ENCODE measurements at regions not wholly inside any gene's neighbourhood (a gene's known extent, or its start where the extent isn't known, plus 50 kb on each side); places are given as distances from the start of the nearest gene placed in this dataset.

DNA sequence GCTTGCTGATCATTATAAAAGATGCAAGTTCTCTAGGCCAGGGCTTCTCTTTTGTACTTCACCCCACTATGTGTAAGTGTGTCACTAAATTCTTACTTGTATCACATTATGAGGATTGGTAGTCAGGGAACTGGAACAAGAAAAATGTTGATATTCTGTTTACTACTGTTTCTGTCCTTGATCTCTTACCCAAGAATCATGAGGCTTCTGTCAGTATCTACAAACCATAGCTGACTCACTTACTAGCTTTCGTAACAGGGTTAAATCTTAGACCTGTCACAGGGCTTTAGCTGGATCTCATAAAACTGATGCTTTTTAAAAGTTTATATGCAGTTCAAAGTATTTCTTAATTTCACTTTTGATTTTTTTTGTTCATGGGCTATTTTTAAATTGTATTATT is 681.2 kb downstream of the PLPP3 start:
- TF ChIP-seq CTCF (IDR thresholded peaks at IDR 0.05) (no peak), POLR2A (IDR thresholded peaks at IDR 0.05) (no peak)

Measured in testis (tissue), 2 donors.